H1 (cell line): ENCODE measurements at regions not wholly inside any gene's neighbourhood (a gene's known extent, or its start where the extent isn't known, plus 50 kb on each side); places are given as distances from the start of the nearest gene placed in this dataset.

Experiments
- EZH2 ChIP-seq: fragments of 200-600 bp; sonication (generic); IDR thresholded peaks from 2 replicates; pipeline ENCODE4 v1.7.1; 2012; ENCODE audit warnings: low read depth, mild to moderate bottlenecking, moderate library complexity, low read length, inconsistent platforms; ENCODE audit not compliant: severe bottlenecking
- POLR2A ChIP-seq, 2 experiments: IDR thresholded peaks; 1 replicate in 1 of 2; 2 replicates in 1 of 2; pipeline ENCODE4 v1.6.1; 2011; ENCODE audit warnings: low read depth in 2 of 2, low read length in 2 of 2, mild to moderate bottlenecking in 2 of 2; ENCODE audit errors: control extremely low read depth in 1 of 2
- ZNF274 ChIP-seq: IDR thresholded peaks from 2 replicates; pipeline ENCODE4 v1.7.0; 2012; ENCODE audit warnings: low read length, borderline replicate concordance; ENCODE audit errors: extremely low read depth
- TF ChIP-seq, protein P1 (sequence below), 3 experiments: IDR thresholded peaks; 1 replicate in 2 of 3; 2 replicates in 1 of 3; pipeline versions ENCODE4 v1.5.1 to v1.6.1; 2011; ENCODE audit warnings: low read length in 3 of 3, mild to moderate bottlenecking in 3 of 3, inconsistent platforms in 2 of 3, low read depth in 1 of 3, moderate library complexity in 1 of 3; ENCODE audit not compliant: insufficient read depth in 1 of 3; ENCODE audit errors: control extremely low read depth in 1 of 3

DNA sequence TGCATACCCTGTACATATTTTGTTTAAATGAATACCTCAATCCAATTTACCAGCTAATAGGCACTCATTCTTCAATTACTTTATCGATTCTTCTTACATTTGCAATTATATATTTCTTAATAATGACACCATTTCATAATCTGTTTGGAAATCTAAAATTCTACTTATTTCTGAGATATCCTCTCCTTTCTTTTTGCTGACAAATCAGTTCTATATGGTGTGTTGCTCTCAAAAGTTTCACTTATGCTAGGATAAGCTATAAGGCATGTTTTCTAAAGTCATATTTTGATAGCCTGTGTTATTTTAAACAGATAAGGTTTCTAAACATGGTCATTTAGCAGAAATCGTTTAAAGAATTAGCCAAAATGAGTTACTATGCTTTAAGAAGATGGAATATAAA is 140.6 kb upstream of the GJE1 start:
- TF ChIP-seq POLR2A (IDR thresholded peaks at IDR 0.05; ENCODE audit: control extremely low read depth in 1 of 2, low read depth in 2 of 2, low read length in 2 of 2) (no peak), ZNF274 (no peak), EZH2 (no peak)
- TF ChIP-seq, protein P1, sequence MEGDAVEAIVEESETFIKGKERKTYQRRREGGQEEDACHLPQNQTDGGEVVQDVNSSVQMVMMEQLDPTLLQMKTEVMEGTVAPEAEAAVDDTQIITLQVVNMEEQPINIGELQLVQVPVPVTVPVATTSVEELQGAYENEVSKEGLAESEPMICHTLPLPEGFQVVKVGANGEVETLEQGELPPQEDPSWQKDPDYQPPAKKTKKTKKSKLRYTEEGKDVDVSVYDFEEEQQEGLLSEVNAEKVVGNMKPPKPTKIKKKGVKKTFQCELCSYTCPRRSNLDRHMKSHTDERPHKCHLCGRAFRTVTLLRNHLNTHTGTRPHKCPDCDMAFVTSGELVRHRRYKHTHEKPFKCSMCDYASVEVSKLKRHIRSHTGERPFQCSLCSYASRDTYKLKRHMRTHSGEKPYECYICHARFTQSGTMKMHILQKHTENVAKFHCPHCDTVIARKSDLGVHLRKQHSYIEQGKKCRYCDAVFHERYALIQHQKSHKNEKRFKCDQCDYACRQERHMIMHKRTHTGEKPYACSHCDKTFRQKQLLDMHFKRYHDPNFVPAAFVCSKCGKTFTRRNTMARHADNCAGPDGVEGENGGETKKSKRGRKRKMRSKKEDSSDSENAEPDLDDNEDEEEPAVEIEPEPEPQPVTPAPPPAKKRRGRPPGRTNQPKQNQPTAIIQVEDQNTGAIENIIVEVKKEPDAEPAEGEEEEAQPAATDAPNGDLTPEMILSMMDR (IDR thresholded peaks at IDR 0.05; ENCODE audit: control extremely low read depth in 1 of 3, insufficient read depth in 1 of 3, low read depth in 1 of 3, low read length in 3 of 3): no peak
